ENCODE measurements at regions not wholly inside any gene's neighbourhood (a gene's known extent, or its start where the extent isn't known, plus 50 kb on each side); places are given as distances from the start of the nearest gene placed in this dataset.

GRCh38 chr2:19299032-19299431 is 59.4 kb downstream of the OSR1 start:
- H3K4me3 ChIP-seq (ENCODE audit: low read depth in 1 of 3, low read length in 3 of 3): no peak overlapping the region
- 73% methylated on average over 7 of the region's 7 CpGs for WGBS
- no peaks in the 10 kb centered on the region for H3K27me3 ChIP-seq (ENCODE audit: control insufficient read depth in 4 of 4, insufficient read depth in 4 of 4, low read length in 3 of 4)
- no peaks in the 10 kb centered on the region for H3K9me3 ChIP-seq (ENCODE audit: control insufficient read depth in 4 of 4, low read length in 3 of 4)
- no peaks in the 10 kb centered on the region for H3K36me3 ChIP-seq (ENCODE audit: control insufficient read depth in 4 of 4, insufficient read depth in 3 of 4, low read depth in 1 of 4, low read length in 3 of 4)
- H3K9ac ChIP-seq (ENCODE audit: low read depth in 1 of 2, low read length in 2 of 2): no peak overlapping the region
- H3K27ac ChIP-seq (ENCODE audit: low read depth in 1 of 2, low read length in 2 of 2): no peak overlapping the region
- TF ChIP-seq EGR1 (IDR thresholded peaks at IDR 0.05; ENCODE audit: low read depth in 2 of 2): no peak
- no peak for TF ChIP-seq CTCF (IDR thresholded peaks at IDR 0.05; ENCODE audit: low read depth, low read length, missing input control)
- TF ChIP-seq YY1 (IDR thresholded peaks at IDR 0.05): no peak
- TF ChIP-seq ZBTB33 (IDR thresholded peaks at IDR 0.05): no peak
- no peak for TF ChIP-seq NR2F2 (IDR thresholded peaks at IDR 0.05)
- TF ChIP-seq HNF4G (IDR thresholded peaks at IDR 0.05): no peak
- TF ChIP-seq SP1 (IDR thresholded peaks at IDR 0.05): no peak
- TF ChIP-seq RAD21 (IDR thresholded peaks at IDR 0.05): no peak
- no peak for TF ChIP-seq GABPA (IDR thresholded peaks at IDR 0.05 in 1 of 2, conservative IDR thresholded peaks at IDR 0.05 in 1 of 2)
- TF ChIP-seq RXRA (IDR thresholded peaks at IDR 0.05): no peak
- no peak for TF ChIP-seq FOXA2 (IDR thresholded peaks at IDR 0.05)
- no peak for TF ChIP-seq HNF4A (conservative IDR thresholded peaks at IDR 0.05)
- TF ChIP-seq MAX (IDR thresholded peaks at IDR 0.05): no peak
- no peak for TF ChIP-seq FOXA1 (IDR thresholded peaks at IDR 0.05)
- TF ChIP-seq ATF3 (IDR thresholded peaks at IDR 0.05): no peak
- no peak for TF ChIP-seq JUND (IDR thresholded peaks at IDR 0.05)
- TF ChIP-seq REST (IDR thresholded peaks at IDR 0.05): no peak
- H3K4me1 ChIP-seq (ENCODE audit: control insufficient read depth in 4 of 4, insufficient read depth in 4 of 4, low read length in 3 of 4): no peaks in the 10 kb centered on the region
- no peak for DNase-seq (ENCODE audit: low spot score)

- Histone ChIP-seq H3K9me3 (ENCODE audit: control insufficient read depth in 4 of 4, low read length in 3 of 4) (no peaks in the 10 kb centered on the region), H3K36me3 (ENCODE audit: control insufficient read depth in 4 of 4, insufficient read depth in 3 of 4, low read depth in 1 of 4, low read length in 3 of 4) (no peaks in the 10 kb centered on the region), H3K27me3 (ENCODE audit: control insufficient read depth in 4 of 4, insufficient read depth in 4 of 4, low read length in 3 of 4) (no peaks in the 10 kb centered on the region), H3K9ac (ENCODE audit: low read depth in 1 of 2, low read length in 2 of 2) (no peak overlapping the region), H3K4me3 (ENCODE audit: low read depth in 1 of 3, low read length in 3 of 3) (no peak overlapping the region), H3K27ac (ENCODE audit: low read depth in 1 of 2, low read length in 2 of 2) (no peak overlapping the region), H3K4me1 (ENCODE audit: control insufficient read depth in 4 of 4, insufficient read depth in 4 of 4, low read length in 3 of 4) (no peaks in the 10 kb centered on the region)
- 88% methylated on average over 7 of the region's 7 CpGs for WGBS
- no peak for DNase-seq (ENCODE audit: low spot score)
- TF ChIP-seq EGR1 (IDR thresholded peaks at IDR 0.05; ENCODE audit: low read depth in 2 of 2): no peak
- no peak for TF ChIP-seq RXRA (IDR thresholded peaks at IDR 0.05)
- no peak for TF ChIP-seq FOXA1 (IDR thresholded peaks at IDR 0.05)
- TF ChIP-seq TAF1 (conservative IDR thresholded peaks at IDR 0.05): no peak
- no peak for TF ChIP-seq REST (IDR thresholded peaks at IDR 0.05)
Measured at GRCh38 chr2:19297716-19298115, 60.7 kb downstream of the OSR1 start.

Data from liver (tissue), 8 donors.